PC-3 (cell line): ENCODE measurements at regions not wholly inside any gene's neighbourhood (a gene's known extent, or its start where the extent isn't known, plus 50 kb on each side); places are given as distances from the start of the nearest gene placed in this dataset.

Experiments
- CTCF ChIP-seq: fragments of 300-600 bp; sonication (generic); conservative IDR thresholded peaks from 2 replicates; pipeline ENCODE4 v1.5.1; 2017; ENCODE audit warnings: antibody characterized with exemption, low read depth, mild to moderate bottlenecking, low read length
- EZH2 ChIP-seq: fragments of 300-600 bp; sonication (generic); IDR thresholded peaks from one replicate; pipeline ENCODE4 v1.6.1; 2017; ENCODE audit warnings: antibody characterized with exemption, mild to moderate bottlenecking, low read length; ENCODE audit not compliant: unreplicated experiment
- EZH2phosphoT487 ChIP-seq: fragments of 300-600 bp; sonication (generic); IDR thresholded peaks from 2 replicates; pipeline ENCODE4 v1.6.1; 2018; ENCODE audit warnings: mild to moderate bottlenecking, antibody characterized with exemption, low read length, borderline replicate concordance

GRCh38 chr12:4109826-4110225, 163.7 kb upstream of the CCND2 start:
- TF ChIP-seq CTCF = no peak
- TF ChIP-seq EZH2 = no peak
- no peak for TF ChIP-seq EZH2phosphoT487
